H1 (cell line): ENCODE measurements at regions not wholly inside any gene's neighbourhood (a gene's known extent, or its start where the extent isn't known, plus 50 kb on each side); places are given as distances from the start of the nearest gene placed in this dataset.

Source experiments
- CBX5 ChIP-seq: fragments of 300-800, 300-1000 bp; sonication (generic); IDR thresholded peaks from 2 replicates; pipeline ENCODE4 v1.7.1; 2016; ENCODE audit warnings: antibody characterized with exemption, low read length, low read depth
- GABPA ChIP-seq: IDR thresholded peaks from 2 replicates; pipeline ENCODE4 v1.6.1; 2011; ENCODE audit warnings: mild to moderate bottlenecking, low read length, moderate library complexity, borderline replicate concordance; ENCODE audit not compliant: insufficient read depth
- KDM5A ChIP-seq: fragments of 200-600 bp; IDR thresholded peaks from 2 replicates; pipeline ENCODE4 v1.7.1; 2012; ENCODE audit warnings: mild to moderate bottlenecking, low read length, inconsistent platforms, mixed read lengths
- POLR2AphosphoS5 ChIP-seq: IDR thresholded peaks from 2 replicates; pipeline ENCODE4 v1.6.1; 2011; ENCODE audit warnings: low read depth, low read length
- RXRA ChIP-seq: IDR thresholded peaks from 2 replicates; pipeline ENCODE4 v1.6.1; 2011; ENCODE audit warnings: low read depth, mild to moderate bottlenecking, low read length, moderate library complexity; ENCODE audit not compliant: insufficient read depth
- TF ChIP-seq, protein P1 (sequence below): IDR thresholded peaks from 2 replicates; pipeline ENCODE4 v1.6.1; 2011; ENCODE audit warnings: low read depth, mild to moderate bottlenecking, low read length; ENCODE audit not compliant: insufficient read depth

DNA sequence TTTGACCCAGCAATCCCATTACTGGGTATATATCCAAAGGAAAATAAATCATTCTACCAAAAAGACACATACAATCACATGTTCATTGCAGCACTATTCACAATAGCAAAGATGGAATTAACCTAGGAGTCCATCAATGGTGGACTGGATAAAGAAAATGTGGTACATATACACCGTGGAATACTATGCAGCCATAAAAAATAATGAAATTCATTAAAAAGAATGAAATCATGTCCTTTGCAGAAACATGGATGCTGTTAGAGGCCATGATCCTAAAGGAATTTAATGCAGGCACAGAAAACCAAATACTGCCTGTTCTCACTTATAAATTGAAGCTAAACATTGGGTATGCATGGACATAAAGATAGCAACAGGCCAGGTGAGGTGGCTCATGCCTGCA is 61.9 kb upstream of the BMP6 start (continued):
- TF ChIP-seq, protein P1, sequence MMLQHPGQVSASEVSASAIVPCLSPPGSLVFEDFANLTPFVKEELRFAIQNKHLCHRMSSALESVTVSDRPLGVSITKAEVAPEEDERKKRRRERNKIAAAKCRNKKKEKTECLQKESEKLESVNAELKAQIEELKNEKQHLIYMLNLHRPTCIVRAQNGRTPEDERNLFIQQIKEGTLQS = no peak
- TF ChIP-seq POLR2AphosphoS5 = no peak
- TF ChIP-seq KDM5A = no peak
- no peak for TF ChIP-seq RXRA
- no peak for TF ChIP-seq CBX5
- no peak for TF ChIP-seq GABPA
